Activated CD4-positive, alpha-beta T cell treated with anti-CD3 and anti-CD28 coated beads, Interleukin-2, amount 10 ng/mL, durations not matched to agents 24 days and 14 days (primary cell): ENCODE measurements at regions not wholly inside any gene's neighbourhood (a gene's known extent, or its start where the extent isn't known, plus 50 kb on each side); places are given as distances from the start of the nearest gene placed in this dataset.

Experiments used
- DNase-seq: peaks from one replicate; pipeline ENCODE4 v3.0.0; 2022
- H3K27ac Mint-ChIP-seq: one replicate; pipeline ENCODE4 v1.8.0; 2022; ENCODE audit warnings: mild to moderate bottlenecking, mixed read lengths
- H3K27me3 Mint-ChIP-seq: one replicate; pipeline ENCODE4 v1.8.0; 2022; ENCODE audit warnings: mixed read lengths
- H3K36me3 Mint-ChIP-seq: one replicate; pipeline ENCODE4 v1.8.0; 2022; ENCODE audit warnings: low read depth, mild to moderate bottlenecking, mixed read lengths
- H3K4me1 Mint-ChIP-seq: one replicate; pipeline ENCODE4 v1.8.0; 2021; ENCODE audit warnings: mixed read lengths
- H3K4me3 Mint-ChIP-seq: one replicate; pipeline ENCODE4 v1.8.0; 2022; ENCODE audit warnings: mild to moderate bottlenecking, moderate library complexity, mixed read lengths
- H3K9me3 Mint-ChIP-seq: one replicate; pipeline ENCODE4 v1.8.0; 2021; ENCODE audit warnings: mixed read lengths
- intact Hi-C: fragments of 100-400 bp; cut with micrococcal nuclease; formaldehyde crosslinking; loops from one replicate; pipeline ENCODE4 v1.15.1; 2023

- intact Hi-C loops, result no loop called here
- Mint-ChIP-seq H3K9me3 (peaks cover 17% of the 10 kb centered on the region), H3K4me3 (no peak overlapping the region), H3K27ac (no peak overlapping the region), H3K27me3 (peaks cover 29% of the 10 kb centered on the region), H3K4me1 (peaks cover 6% of the 10 kb centered on the region), H3K36me3 (no peaks in the 10 kb centered on the region)
- DNase-seq, result no peak
These were observed 116.0 kb downstream of the ETS2 start for GRCh38 chr21:38921511-38922251.

GRCh38 chr21:38920631-38921398 lies 115.1 kb downstream of the ETS2 start:
- peaks cover 35% of the 10 kb centered on the region for H3K27me3 Mint-ChIP-seq

GRCh38 chr21:38918607-38919346 lies 113.0 kb downstream of the ETS2 start:
- Mint-ChIP-seq H3K9me3 (peaks cover 17% of the 10 kb centered on the region), H3K4me1 (peaks cover 3% of the 10 kb centered on the region), H3K27me3 (peaks cover 35% of the 10 kb centered on the region), H3K36me3 (no peaks in the 10 kb centered on the region), H3K27ac (no peak overlapping the region), H3K4me3 (no peak overlapping the region)
- DNase-seq, result no peak
- intact Hi-C loops, result loop anchor here (10.0 kb wide), 2 partner anchors 184 to 206 kb away; no protein-coding TSS in a partner anchor

More at GRCh38 chr21:38920631-38921398, 115.1 kb downstream of the ETS2 start:
- peaks cover 17% of the 10 kb centered on the region for H3K9me3 Mint-ChIP-seq
- no peak overlapping the region for H3K27ac Mint-ChIP-seq
- H3K36me3 Mint-ChIP-seq, result no peaks in the 10 kb centered on the region
- no peak overlapping the region for H3K4me3 Mint-ChIP-seq
- peaks cover 3% of the 10 kb centered on the region for H3K4me1 Mint-ChIP-seq
- DNase-seq, result no peak
- intact Hi-C loops, result no loop called here

GRCh38 chr21:38917043-38917774 lies 111.5 kb downstream of the ETS2 start:
- Mint-ChIP-seq H3K4me1 (peaks cover 3% of the 10 kb centered on the region), H3K27ac (no peak overlapping the region), H3K4me3 (no peak overlapping the region), H3K27me3 (peaks cover 25% of the 10 kb centered on the region), H3K9me3 (peaks cover 7% of the 10 kb centered on the region), H3K36me3 (no peaks in the 10 kb centered on the region)
- intact Hi-C loops, result loop anchor here (10.0 kb wide), 2 partner anchors 182 to 208 kb away; no protein-coding TSS in a partner anchor
- DNase-seq, result no peak

- Mint-ChIP-seq H3K4me3 (no peak overlapping the region), H3K4me1 (peaks cover 3% of the 10 kb centered on the region), H3K27me3 (peaks cover 20% of the 10 kb centered on the region), H3K9me3 (peaks cover 3% of the 10 kb centered on the region), H3K36me3 (no peaks in the 10 kb centered on the region), H3K27ac (no peak overlapping the region)
- intact Hi-C loops, result loop anchor here (10.0 kb wide), 2 partner anchors 182 to 208 kb away; no protein-coding TSS in a partner anchor
- DNase-seq, result no peak
These were observed 110.7 kb downstream of the ETS2 start for GRCh38 chr21:38916214-38916964.

GRCh38 chr21:38915546-38915945 lies 109.8 kb downstream of the ETS2 start:
- Mint-ChIP-seq H3K27ac (no peak overlapping the region), H3K36me3 (no peaks in the 10 kb centered on the region), H3K27me3 (peaks cover 17% of the 10 kb centered on the region), H3K4me1 (peaks cover 4% of the 10 kb centered on the region), H3K9me3 (peaks cover 3% of the 10 kb centered on the region), H3K4me3 (no peak overlapping the region)
- DNase-seq, result no peak
- intact Hi-C loops, result loop anchor here (2.0 to 10.0 kb wide), 3 partner anchors 69 to 209 kb away; no protein-coding TSS in a partner anchor

- Mint-ChIP-seq H3K4me1 (peaks cover 4% of the 10 kb centered on the region), H3K27ac (no peak overlapping the region), H3K36me3 (no peaks in the 10 kb centered on the region), H3K9me3 (peaks cover 1% of the 10 kb centered on the region), H3K4me3 (no peak overlapping the region), H3K27me3 (peaks cover 15% of the 10 kb centered on the region)
- intact Hi-C loops, result loop anchor here (2.0 to 10.0 kb wide), 3 partner anchors 70 to 210 kb away; no protein-coding TSS in a partner anchor
- no peak for DNase-seq
These were observed 109.0 kb downstream of the ETS2 start for GRCh38 chr21:38914528-38915293.

- intact Hi-C loops, result loop anchor here (2.0 to 10.0 kb wide), 3 partner anchors 71 to 211 kb away; no protein-coding TSS in a partner anchor
- H3K27me3 Mint-ChIP-seq, result peaks cover 11% of the 10 kb centered on the region
- H3K4me3 Mint-ChIP-seq, result no peak overlapping the region
- H3K27ac Mint-ChIP-seq, result no peak overlapping the region
- H3K9me3 Mint-ChIP-seq, result no peaks in the 10 kb centered on the region
- H3K36me3 Mint-ChIP-seq, result no peaks in the 10 kb centered on the region
- H3K4me1 Mint-ChIP-seq, result peaks cover 4% of the 10 kb centered on the region
- no peak for DNase-seq
These were observed 108.3 kb downstream of the ETS2 start for GRCh38 chr21:38913893-38914527.

- no peak overlapping the region for H3K4me3 Mint-ChIP-seq
- H3K27ac Mint-ChIP-seq, result no peak overlapping the region
- peaks cover 11% of the 10 kb centered on the region for H3K27me3 Mint-ChIP-seq
- DNase-seq, result no peak
- peaks cover 4% of the 10 kb centered on the region for H3K4me1 Mint-ChIP-seq
- H3K36me3 Mint-ChIP-seq, result no peaks in the 10 kb centered on the region
- intact Hi-C loops, result loop anchor here (10.0 kb wide), 2 partner anchors 179 to 211 kb away; no protein-coding TSS in a partner anchor
- no peaks in the 10 kb centered on the region for H3K9me3 Mint-ChIP-seq
These were observed 107.6 kb downstream of the ETS2 start for GRCh38 chr21:38913120-38913892.

- Mint-ChIP-seq H3K4me3 (no peak overlapping the region), H3K27ac (no peak overlapping the region), H3K4me1 (peaks cover 4% of the 10 kb centered on the region), H3K36me3 (no peaks in the 10 kb centered on the region), H3K27me3 (peaks cover 11% of the 10 kb centered on the region), H3K9me3 (no peaks in the 10 kb centered on the region)
- no peak for DNase-seq
- intact Hi-C loops, result loop anchor here (10.0 kb wide), 2 partner anchors 178 to 212 kb away; no protein-coding TSS in a partner anchor
These were observed 107.0 kb downstream of the ETS2 start for GRCh38 chr21:38912789-38913119.

- Mint-ChIP-seq H3K9me3 (no peaks in the 10 kb centered on the region), H3K4me1 (peaks cover 4% of the 10 kb centered on the region), H3K36me3 (no peaks in the 10 kb centered on the region), H3K27ac (no peak overlapping the region), H3K4me3 (no peak overlapping the region), H3K27me3 (peaks cover 9% of the 10 kb centered on the region)
- intact Hi-C loops, result loop anchor here (10.0 kb wide), 2 partner anchors 177 to 213 kb away; no protein-coding TSS in a partner anchor
- DNase-seq, result no peak
These were observed 106.4 kb downstream of the ETS2 start for GRCh38 chr21:38912102-38912629.
